ENCODE measurements at regions not wholly inside any gene's neighbourhood (a gene's known extent, or its start where the extent isn't known, plus 50 kb on each side); places are given as distances from the start of the nearest gene placed in this dataset.

DNA sequence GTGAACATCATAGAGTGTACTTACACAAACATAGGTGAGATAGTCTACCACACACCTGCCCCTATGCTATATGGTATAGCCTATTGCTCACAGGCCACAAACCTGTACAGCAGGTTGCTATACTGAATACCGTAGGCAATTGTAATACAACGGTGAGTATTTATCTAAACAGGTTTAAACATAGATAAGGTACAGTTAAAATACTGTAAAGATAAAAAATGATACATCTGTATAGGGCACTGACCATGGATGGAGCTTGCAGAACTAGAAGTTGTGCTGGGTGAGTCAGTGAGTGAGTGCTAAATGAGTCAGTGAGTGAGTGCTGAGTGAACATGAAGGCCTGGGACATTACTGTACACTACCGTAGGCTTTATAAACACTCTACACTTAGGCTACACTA lies 267.0 kb upstream of the HS6ST1 start:
- H4K20me1 ChIP-seq (ENCODE audit: insufficient read depth, low read length): no peaks in the 10 kb centered on the region
- H3K36me3 ChIP-seq (replicated peaks; ENCODE audit: low read depth, low read length): no peaks in the 10 kb centered on the region
- no peaks in the 10 kb centered on the region for H3K79me2 ChIP-seq (ENCODE audit: low read length)
- TF ChIP-seq, protein P1, sequence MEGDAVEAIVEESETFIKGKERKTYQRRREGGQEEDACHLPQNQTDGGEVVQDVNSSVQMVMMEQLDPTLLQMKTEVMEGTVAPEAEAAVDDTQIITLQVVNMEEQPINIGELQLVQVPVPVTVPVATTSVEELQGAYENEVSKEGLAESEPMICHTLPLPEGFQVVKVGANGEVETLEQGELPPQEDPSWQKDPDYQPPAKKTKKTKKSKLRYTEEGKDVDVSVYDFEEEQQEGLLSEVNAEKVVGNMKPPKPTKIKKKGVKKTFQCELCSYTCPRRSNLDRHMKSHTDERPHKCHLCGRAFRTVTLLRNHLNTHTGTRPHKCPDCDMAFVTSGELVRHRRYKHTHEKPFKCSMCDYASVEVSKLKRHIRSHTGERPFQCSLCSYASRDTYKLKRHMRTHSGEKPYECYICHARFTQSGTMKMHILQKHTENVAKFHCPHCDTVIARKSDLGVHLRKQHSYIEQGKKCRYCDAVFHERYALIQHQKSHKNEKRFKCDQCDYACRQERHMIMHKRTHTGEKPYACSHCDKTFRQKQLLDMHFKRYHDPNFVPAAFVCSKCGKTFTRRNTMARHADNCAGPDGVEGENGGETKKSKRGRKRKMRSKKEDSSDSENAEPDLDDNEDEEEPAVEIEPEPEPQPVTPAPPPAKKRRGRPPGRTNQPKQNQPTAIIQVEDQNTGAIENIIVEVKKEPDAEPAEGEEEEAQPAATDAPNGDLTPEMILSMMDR (IDR thresholded peaks at IDR 0.05; ENCODE audit: low read depth, low read length): no peak
- no peak for TF ChIP-seq EZH2phosphoT487 (IDR thresholded peaks at IDR 0.05; ENCODE audit: low read depth)
- no peaks in the 10 kb centered on the region for H3K9me3 ChIP-seq (ENCODE audit: insufficient read depth, low read length)
- no peak overlapping the region for H2AFZ ChIP-seq (ENCODE audit: low read depth, low read length)
- H3K4me3 ChIP-seq (ENCODE audit: low read length): no peak overlapping the region
- H3K9ac ChIP-seq (ENCODE audit: low read length): no peak overlapping the region
- H3K4me1 ChIP-seq (ENCODE audit: low read length): no peaks in the 10 kb centered on the region
- no peak overlapping the region for H3K4me2 ChIP-seq (ENCODE audit: low read length)
- H3K27me3 ChIP-seq (ENCODE audit: low read depth, low read length): no peaks in the 10 kb centered on the region; the same call in 1 of the 2 replicates
- H3K27ac ChIP-seq (ENCODE audit: low read length): no peak overlapping the region

DNA sequence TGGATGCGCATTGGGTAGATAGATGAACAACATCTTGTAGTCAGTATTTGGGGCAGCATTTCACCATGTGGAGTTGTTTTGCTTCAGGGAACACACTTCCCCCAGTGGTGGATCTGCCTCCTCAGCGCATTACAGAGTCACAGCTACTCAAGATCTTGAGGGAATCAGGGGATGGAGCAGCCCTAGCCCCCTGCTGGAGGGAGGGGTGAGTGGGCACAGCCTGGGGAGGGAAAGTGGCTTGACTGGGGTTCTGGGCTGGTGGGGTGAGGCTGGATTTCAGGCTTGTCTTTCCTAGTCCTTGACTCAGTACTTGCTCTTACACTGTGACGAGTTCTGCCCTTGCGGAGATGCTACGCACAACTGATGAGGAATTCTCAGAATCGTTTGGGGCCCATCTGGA lies 271.0 kb upstream of the HS6ST1 start:
- H3K9me3 ChIP-seq (ENCODE audit: insufficient read depth, low read length): no peaks in the 10 kb centered on the region
- no peaks in the 10 kb centered on the region for H4K20me1 ChIP-seq (ENCODE audit: insufficient read depth, low read length)
- no peak overlapping the region for H2AFZ ChIP-seq (ENCODE audit: low read depth, low read length)
- H3K79me2 ChIP-seq (ENCODE audit: low read length): no peaks in the 10 kb centered on the region
- H3K9ac ChIP-seq (ENCODE audit: low read length): no peak overlapping the region
- no peak for TF ChIP-seq EZH2phosphoT487 (IDR thresholded peaks at IDR 0.05; ENCODE audit: low read depth)
- TF ChIP-seq, protein P1 (IDR thresholded peaks at IDR 0.05; ENCODE audit: low read depth, low read length): no peak
- H3K27me3 ChIP-seq (ENCODE audit: low read depth, low read length): peaks cover 8% of the 10 kb centered on the region; the same call in 1 of the 2 replicates
- no peak overlapping the region for H3K4me2 ChIP-seq (ENCODE audit: low read length)
- H3K27ac ChIP-seq (ENCODE audit: low read length): no peak overlapping the region
- no peaks in the 10 kb centered on the region for H3K4me1 ChIP-seq (ENCODE audit: low read length)
- no peaks in the 10 kb centered on the region for H3K36me3 ChIP-seq (replicated peaks; ENCODE audit: low read depth, low read length)
- no peak overlapping the region for H3K4me3 ChIP-seq (ENCODE audit: low read length)

DNA sequence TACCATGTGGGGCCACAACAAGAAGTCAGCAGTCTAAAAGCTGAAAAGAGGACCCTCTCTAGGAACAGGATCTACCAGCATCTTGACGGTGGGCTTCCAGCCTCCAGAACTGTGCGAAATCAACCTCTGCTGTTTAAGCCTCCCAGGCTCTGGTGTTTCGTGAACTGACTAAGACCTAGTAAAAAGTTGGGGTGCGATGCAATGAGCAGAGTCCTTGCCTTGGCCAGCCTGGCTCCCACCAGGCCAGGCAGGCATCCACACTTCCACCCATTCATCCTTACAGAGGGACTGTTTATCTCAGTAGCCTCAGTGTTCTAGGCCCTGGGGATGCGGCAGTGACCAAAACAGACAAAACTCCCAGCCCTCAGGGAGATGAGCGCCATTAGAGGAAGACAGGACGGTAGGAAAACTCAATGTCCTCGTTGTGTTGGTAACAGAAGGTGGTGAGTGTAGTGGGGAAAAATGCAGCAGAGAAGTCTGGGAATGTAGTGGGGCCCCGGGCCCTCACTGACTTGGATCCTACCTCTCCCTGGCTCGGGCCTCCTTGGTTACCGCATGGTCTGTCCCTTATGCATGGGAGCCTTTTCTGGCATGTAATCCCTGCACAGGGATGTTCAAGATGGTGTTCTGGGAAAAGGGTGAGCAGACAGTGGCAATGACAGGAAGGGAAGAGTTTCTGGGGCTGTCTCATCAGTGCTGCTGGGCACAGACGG lies 271.8 kb upstream of the HS6ST1 start:
- Histone ChIP-seq H3K79me2 (ENCODE audit: low read length) (no peaks in the 10 kb centered on the region), H4K20me1 (ENCODE audit: insufficient read depth, low read length) (no peaks in the 10 kb centered on the region), H3K27ac (ENCODE audit: low read length) (no peak overlapping the region), H3K27me3 (ENCODE audit: low read depth, low read length) (peaks cover 8% of the 10 kb centered on the region; the same call in 1 of the 2 replicates), H3K4me2 (ENCODE audit: low read length) (no peak overlapping the region), H3K9ac (ENCODE audit: low read length) (no peak overlapping the region), H2AFZ (ENCODE audit: low read depth, low read length) (no peak overlapping the region), H3K4me3 (ENCODE audit: low read length) (no peak overlapping the region), H3K9me3 (ENCODE audit: insufficient read depth, low read length) (no peaks in the 10 kb centered on the region), H3K36me3 (replicated peaks; ENCODE audit: low read depth, low read length) (no peaks in the 10 kb centered on the region), H3K4me1 (ENCODE audit: low read length) (no peaks in the 10 kb centered on the region)
- TF ChIP-seq, protein P1 (IDR thresholded peaks at IDR 0.05; ENCODE audit: low read depth, low read length): no peak
- no peak for TF ChIP-seq EZH2phosphoT487 (IDR thresholded peaks at IDR 0.05; ENCODE audit: low read depth)

DNA sequence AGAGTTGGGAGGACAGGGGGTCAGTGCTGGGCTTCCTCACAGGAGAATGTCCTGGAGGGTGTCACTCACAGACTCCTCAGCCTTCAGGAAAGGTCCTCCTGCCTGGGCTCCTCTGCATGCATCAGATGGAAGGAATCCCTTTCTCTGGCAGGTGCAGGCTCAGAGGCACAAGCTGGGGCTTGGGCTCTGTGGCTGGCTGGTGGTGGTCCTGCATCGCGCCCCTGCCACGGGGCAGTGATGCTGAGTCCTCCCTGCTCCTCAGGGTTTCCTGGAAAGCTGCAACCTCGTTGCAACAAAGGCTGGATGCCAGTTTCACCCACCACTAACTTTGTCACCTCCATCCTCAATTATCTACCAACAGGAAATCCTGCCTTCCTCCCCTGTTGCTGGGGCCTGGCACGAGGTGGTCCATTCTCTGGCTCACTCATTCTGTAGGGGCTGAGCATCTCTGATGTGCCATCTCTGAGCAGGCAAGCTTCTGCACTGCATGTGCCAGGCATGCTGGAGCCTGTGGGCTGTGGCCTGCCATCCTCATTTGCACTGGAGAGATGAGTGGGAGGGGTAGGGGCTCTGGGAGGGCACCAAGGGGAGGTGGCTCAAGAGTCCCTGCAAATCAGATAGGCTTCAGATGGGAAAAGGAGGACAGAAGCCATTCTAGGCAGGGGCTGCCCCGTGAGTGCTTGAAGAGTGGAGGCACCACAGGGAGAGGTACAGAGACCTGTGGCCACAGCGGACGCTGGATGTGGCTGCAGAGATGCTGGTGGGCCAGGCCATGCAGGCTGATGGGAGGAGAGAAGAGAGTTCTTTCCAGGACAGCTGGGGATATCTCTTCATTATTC lies 272.6 kb upstream of the HS6ST1 start:
- Histone ChIP-seq H3K4me3 (ENCODE audit: low read length) (no peak overlapping the region), H2AFZ (ENCODE audit: low read depth, low read length) (no peak overlapping the region), H3K9me3 (ENCODE audit: insufficient read depth, low read length) (no peaks in the 10 kb centered on the region), H3K4me1 (ENCODE audit: low read length) (no peaks in the 10 kb centered on the region), H3K9ac (ENCODE audit: low read length) (no peak overlapping the region), H3K36me3 (replicated peaks; ENCODE audit: low read depth, low read length) (no peaks in the 10 kb centered on the region), H3K4me2 (ENCODE audit: low read length) (no peak overlapping the region), H3K27me3 (ENCODE audit: low read depth, low read length) (peaks cover 8% of the 10 kb centered on the region; the same call in 1 of the 2 replicates), H3K27ac (ENCODE audit: low read length) (no peak overlapping the region), H4K20me1 (ENCODE audit: insufficient read depth, low read length) (no peaks in the 10 kb centered on the region), H3K79me2 (ENCODE audit: low read length) (no peaks in the 10 kb centered on the region)
- TF ChIP-seq, protein P1 (IDR thresholded peaks at IDR 0.05; ENCODE audit: low read depth, low read length): no peak
- no peak for TF ChIP-seq EZH2phosphoT487 (IDR thresholded peaks at IDR 0.05; ENCODE audit: low read depth)
